ENCODE measurements at regions not wholly inside any gene's neighbourhood (a gene's known extent, or its start where the extent isn't known, plus 50 kb on each side); places are given as distances from the start of the nearest gene placed in this dataset.

DNA sequence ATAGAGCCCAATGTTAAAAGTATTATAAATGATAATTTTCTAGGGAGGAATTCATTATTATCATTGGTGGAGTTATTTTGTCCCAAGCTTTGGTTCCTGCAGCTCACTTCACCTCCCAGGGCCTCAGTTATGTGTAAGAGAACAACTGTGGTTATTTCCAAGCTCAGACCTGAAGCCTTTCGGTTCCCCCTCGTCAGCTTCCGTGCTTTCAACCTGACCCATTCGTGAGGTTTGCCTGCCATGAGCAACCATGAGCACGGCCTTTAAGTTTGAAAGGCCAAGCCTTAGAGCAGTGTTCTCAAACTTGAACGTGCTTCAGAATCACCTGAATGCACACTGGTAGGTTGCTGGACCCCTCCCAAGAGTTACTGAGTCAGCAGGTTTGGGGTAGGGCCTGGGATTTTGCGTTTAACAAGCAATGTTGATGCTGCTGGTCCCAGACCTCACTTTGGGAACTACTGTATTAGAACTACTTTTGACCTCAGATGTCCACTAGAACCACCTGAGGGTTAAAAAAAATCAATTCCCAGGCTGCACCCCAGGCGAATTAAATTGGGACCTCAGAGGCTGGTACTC, 133.0 kb upstream of the PRMT8 start:
- H3K4me3 ChIP-seq (ENCODE audit: low read depth, low read length) = no peak overlapping the region
- TF ChIP-seq CTCF (IDR thresholded peaks at IDR 0.05; ENCODE audit: low read depth, low read length, missing control alignments) = no peak
- in situ Hi-C loops (cut with HindIII; ENCODE audit: low sequenced_read_pairs) = no loop called here
- DNase-seq (ENCODE audit: low read depth) = no peak

GRCh38 chr12:3359478-3359877, 131.5 kb upstream of the PRMT8 start:
- in situ Hi-C loops (cut with HindIII; ENCODE audit: low sequenced_read_pairs) = no loop called here
- DNase-seq (ENCODE audit: low read depth) = no peak
- no peak overlapping the region for H3K4me3 ChIP-seq (ENCODE audit: low read depth, low read length)
- TF ChIP-seq CTCF (IDR thresholded peaks at IDR 0.05; ENCODE audit: low read depth, low read length, missing control alignments) = no peak

DNA sequence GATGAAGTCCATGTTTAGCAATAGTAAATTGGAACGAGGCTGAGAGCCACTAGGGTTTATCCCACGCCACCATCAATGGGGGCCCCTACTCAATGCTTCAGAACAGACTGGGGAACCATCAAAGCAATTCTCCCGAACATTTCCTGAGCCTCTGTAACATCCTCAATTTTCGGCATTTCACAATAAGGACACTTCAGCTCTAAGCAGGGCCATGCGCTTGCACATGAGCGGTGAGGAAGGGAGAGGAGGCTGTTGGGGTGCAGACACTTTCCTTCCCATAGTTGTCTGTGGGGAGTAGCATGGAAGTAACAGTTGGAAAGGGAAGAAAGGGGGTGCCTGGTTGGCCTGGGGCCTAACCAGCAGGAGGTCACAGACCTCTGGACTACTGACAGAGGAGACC, 129.9 kb upstream of the PRMT8 start:
- no peak for TF ChIP-seq CTCF (IDR thresholded peaks at IDR 0.05; ENCODE audit: low read depth, low read length, missing control alignments)
- no peak overlapping the region for H3K4me3 ChIP-seq (ENCODE audit: low read depth, low read length)
- in situ Hi-C loops (cut with HindIII; ENCODE audit: low sequenced_read_pairs) = no loop called here
- DNase-seq (ENCODE audit: low read depth) = no peak

DNA sequence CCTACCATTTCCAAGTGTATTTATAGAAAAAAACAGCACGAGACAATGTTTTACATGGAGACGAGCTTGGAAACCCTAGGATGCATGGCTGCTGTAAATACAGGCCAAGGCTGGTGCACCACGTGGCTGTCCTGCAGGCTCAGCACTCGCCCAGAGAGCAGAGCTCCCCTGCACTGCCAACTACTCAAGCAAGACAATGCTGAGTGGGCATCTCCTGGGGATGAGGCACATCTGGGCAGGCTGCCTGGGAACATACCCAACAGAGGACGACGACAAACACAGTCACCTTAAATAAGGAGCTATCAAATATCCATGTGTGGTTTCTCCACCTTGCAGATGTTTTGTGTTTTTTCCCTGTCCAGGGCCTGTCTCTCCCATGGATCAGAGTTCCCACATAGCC, 128.3 kb upstream of the PRMT8 start:
- no peak for DNase-seq (ENCODE audit: low read depth)
- no peak for TF ChIP-seq CTCF (IDR thresholded peaks at IDR 0.05; ENCODE audit: low read depth, low read length, missing control alignments)
- in situ Hi-C loops (cut with HindIII; ENCODE audit: low sequenced_read_pairs) = no loop called here
- no peak overlapping the region for H3K4me3 ChIP-seq (ENCODE audit: low read depth, low read length)

DNA sequence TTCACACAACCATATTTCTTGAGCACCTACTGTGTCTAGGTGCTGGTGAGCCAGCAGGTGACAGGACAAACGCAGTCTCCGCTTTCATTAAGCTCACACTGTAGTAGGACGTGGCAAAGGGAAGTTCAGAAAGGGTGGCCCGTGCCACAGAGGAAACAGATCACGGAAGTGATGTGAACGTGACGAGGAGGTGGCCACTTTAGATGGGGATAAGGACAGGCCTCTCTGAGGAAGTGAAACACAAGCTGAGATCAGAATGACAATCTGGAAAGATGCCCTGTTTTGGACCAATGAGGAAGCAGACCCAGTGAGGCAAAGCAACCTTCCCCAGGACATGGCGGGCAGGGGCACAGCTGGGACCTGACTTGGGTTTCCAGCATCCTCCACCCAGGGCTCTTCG, 127.4 kb upstream of the PRMT8 start:
- TF ChIP-seq CTCF (IDR thresholded peaks at IDR 0.05; ENCODE audit: low read depth, low read length, missing control alignments) = no peak
- no peak for DNase-seq (ENCODE audit: low read depth)
- in situ Hi-C loops (cut with HindIII; ENCODE audit: low sequenced_read_pairs) = no loop called here
- H3K4me3 ChIP-seq (ENCODE audit: low read depth, low read length) = no peak overlapping the region

DNA sequence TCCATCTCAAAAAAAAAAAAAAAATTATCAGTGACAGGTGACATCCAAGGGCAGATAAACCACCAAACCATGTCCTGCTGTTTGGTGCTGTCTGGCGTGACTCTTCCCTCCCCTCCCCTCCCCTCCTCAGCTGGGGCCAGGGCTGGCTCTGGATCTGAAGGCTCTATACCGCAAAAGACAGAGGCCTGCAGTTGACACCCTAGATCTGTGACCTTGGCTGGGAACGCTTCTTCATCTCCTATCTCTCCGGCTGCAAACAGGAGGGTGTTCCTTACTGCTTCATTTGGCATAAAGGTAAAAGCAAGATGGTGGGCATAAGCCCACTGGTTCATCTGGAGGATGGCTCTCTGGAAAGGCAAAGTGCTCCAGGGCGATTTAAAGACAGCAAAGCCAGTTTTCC, 126.8 kb upstream of the PRMT8 start:
- H3K4me3 ChIP-seq (ENCODE audit: low read depth, low read length) = no peak overlapping the region
- DNase-seq (ENCODE audit: low read depth) = no peak
- no peak for TF ChIP-seq CTCF (IDR thresholded peaks at IDR 0.05; ENCODE audit: low read depth, low read length, missing control alignments)
- in situ Hi-C loops (cut with HindIII; ENCODE audit: low sequenced_read_pairs) = no loop called here

Data from astrocyte of the cerebellum (primary cell).